ENCODE measurements at regions not wholly inside any gene's neighbourhood (a gene's known extent, or its start where the extent isn't known, plus 50 kb on each side); places are given as distances from the start of the nearest gene placed in this dataset.

DNA sequence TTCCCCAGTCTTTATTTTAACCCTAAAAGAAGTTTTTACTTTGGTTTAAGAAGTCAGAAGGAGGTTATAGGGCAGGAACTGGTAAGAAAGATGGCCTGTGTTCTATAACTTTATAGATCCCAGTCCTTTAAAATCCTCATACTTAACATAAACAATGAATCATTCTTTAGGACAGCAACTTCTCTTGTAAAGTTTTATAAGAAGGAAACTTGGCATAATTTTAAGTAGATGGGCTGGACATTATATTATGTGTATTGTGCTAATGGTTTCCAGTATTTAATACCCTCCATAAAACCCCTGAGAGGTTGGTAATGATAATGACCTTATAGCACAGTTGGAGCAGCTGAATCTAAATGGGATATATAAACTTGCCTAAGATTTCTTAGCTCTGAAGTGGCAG lies 247.2 kb downstream of the FAM170A start:
- ATAC-seq = no peak
- H3K4me1 ChIP-seq = no peaks in the 10 kb centered on the region
- H3K27ac ChIP-seq = no peak overlapping the region
- no peaks in the 10 kb centered on the region for H3K27me3 ChIP-seq
- no peaks in the 10 kb centered on the region for H3K36me3 ChIP-seq
- no peaks in the 10 kb centered on the region for H3K9me3 ChIP-seq
- no peak overlapping the region for H3K4me3 ChIP-seq
- TF ChIP-seq, protein P1, sequence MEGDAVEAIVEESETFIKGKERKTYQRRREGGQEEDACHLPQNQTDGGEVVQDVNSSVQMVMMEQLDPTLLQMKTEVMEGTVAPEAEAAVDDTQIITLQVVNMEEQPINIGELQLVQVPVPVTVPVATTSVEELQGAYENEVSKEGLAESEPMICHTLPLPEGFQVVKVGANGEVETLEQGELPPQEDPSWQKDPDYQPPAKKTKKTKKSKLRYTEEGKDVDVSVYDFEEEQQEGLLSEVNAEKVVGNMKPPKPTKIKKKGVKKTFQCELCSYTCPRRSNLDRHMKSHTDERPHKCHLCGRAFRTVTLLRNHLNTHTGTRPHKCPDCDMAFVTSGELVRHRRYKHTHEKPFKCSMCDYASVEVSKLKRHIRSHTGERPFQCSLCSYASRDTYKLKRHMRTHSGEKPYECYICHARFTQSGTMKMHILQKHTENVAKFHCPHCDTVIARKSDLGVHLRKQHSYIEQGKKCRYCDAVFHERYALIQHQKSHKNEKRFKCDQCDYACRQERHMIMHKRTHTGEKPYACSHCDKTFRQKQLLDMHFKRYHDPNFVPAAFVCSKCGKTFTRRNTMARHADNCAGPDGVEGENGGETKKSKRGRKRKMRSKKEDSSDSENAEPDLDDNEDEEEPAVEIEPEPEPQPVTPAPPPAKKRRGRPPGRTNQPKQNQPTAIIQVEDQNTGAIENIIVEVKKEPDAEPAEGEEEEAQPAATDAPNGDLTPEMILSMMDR (IDR thresholded peaks at IDR 0.05) = no peak

DNA sequence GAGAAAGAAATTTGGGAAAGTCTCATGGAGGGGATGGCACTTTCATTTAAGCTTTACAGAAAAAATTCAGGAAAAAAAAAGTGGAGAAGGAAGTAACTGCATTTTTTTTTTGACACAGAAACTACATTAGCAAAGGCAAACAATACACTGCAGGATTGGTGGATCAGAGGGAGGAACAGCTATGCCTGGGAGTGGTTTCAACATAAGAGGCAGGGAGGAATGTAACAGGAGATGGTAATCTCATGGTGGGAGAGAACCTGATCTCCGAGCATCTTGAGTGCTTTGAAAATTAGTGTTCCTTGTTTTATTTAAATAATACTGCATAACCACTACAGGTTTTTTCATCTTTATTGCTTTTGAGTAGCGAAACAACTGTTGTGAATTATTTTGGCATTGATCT lies 249.4 kb downstream of the FAM170A start:
- WGBS, 2 donors (ENCODE audit: low coverage in 1 of 2) = 66 to 74% methylated on average over 2 of the region's 2 CpGs
- Histone ChIP-seq H3K4me3 (no peak overlapping the region), H3K9me3 (no peaks in the 10 kb centered on the region), H3K36me3 (no peaks in the 10 kb centered on the region), H3K4me1 (no peaks in the 10 kb centered on the region), H3K27me3 (no peaks in the 10 kb centered on the region), H3K27ac (no peak overlapping the region)
- TF ChIP-seq POLR2A (IDR thresholded peaks at IDR 0.05) (no peak), POLR2AphosphoS5 (IDR thresholded peaks at IDR 0.05) (no peak), EP300 (IDR thresholded peaks at IDR 0.05) (no peak)
- TF ChIP-seq, protein P1 (IDR thresholded peaks at IDR 0.05) = no peak
- ATAC-seq = no peak

DNA sequence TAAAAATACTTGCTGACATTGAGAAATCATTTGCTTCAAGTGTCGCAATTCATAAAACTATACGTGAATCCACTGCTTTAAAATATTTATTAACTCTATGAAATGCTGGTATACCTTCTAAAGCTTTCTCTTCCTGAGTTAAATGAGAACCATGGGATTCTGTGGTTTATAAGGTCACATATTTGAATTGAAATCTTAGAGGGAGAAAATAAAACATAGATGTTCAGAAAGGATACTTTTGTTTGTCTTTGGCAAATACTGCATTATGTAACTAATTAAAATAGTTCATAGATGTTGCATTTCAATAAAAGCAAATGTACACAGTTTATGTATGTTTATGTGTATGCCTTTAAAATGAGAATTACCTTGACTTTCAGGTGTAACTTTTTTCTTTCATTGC lies 250.1 kb downstream of the FAM170A start:
- no peaks in the 10 kb centered on the region for H3K27me3 ChIP-seq
- H3K4me1 ChIP-seq = no peaks in the 10 kb centered on the region
- H3K36me3 ChIP-seq = no peaks in the 10 kb centered on the region
- no peak overlapping the region for H3K4me3 ChIP-seq
- no peak overlapping the region for H3K27ac ChIP-seq
- no peaks in the 10 kb centered on the region for H3K9me3 ChIP-seq
- TF ChIP-seq POLR2AphosphoS5 (IDR thresholded peaks at IDR 0.05) (no peak), POLR2A (IDR thresholded peaks at IDR 0.05) (no peak), EP300 (IDR thresholded peaks at IDR 0.05) (no peak)
- TF ChIP-seq, protein P1 (IDR thresholded peaks at IDR 0.05) = no peak
- ATAC-seq = no peak
- WGBS, 2 donors (ENCODE audit: low coverage in 1 of 2) = 67% methylated on average over 2 of the region's 2 CpGs

DNA sequence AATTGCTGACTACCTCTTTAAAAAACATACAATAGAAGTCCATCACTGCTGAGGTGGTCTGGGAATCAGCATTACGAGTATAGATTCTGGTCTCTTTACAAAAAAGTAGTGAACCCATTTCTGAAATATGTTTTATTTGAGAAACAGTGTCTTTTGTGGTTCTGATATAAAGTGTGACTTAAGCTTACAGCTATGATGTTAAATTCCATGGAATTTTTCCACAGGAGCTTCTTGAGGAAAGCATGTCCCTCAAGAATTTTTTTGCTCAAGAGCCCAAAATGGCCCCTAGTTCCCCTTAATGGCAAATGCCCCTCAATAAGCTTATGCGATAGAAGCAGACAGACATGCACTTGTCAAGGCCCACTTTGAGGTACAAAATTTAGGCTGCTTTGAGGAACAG lies 265.7 kb downstream of the FAM170A start:
- Histone ChIP-seq H3K9me3 (no peaks in the 10 kb centered on the region), H3K36me3 (no peaks in the 10 kb centered on the region), H3K4me1 (no peaks in the 10 kb centered on the region), H3K27ac (no peak overlapping the region), H3K4me3 (no peak overlapping the region), H3K27me3 (no peaks in the 10 kb centered on the region)
- TF ChIP-seq EP300 (IDR thresholded peaks at IDR 0.05) (no peak), POLR2A (IDR thresholded peaks at IDR 0.05) (no peak), POLR2AphosphoS5 (IDR thresholded peaks at IDR 0.05) (no peak)
- TF ChIP-seq, protein P1 (IDR thresholded peaks at IDR 0.05) = no peak
- no peak for ATAC-seq
- 50 to 79% methylated on average over 2 of the region's 2 CpGs for WGBS, 2 donors (ENCODE audit: low coverage in 1 of 2)

DNA sequence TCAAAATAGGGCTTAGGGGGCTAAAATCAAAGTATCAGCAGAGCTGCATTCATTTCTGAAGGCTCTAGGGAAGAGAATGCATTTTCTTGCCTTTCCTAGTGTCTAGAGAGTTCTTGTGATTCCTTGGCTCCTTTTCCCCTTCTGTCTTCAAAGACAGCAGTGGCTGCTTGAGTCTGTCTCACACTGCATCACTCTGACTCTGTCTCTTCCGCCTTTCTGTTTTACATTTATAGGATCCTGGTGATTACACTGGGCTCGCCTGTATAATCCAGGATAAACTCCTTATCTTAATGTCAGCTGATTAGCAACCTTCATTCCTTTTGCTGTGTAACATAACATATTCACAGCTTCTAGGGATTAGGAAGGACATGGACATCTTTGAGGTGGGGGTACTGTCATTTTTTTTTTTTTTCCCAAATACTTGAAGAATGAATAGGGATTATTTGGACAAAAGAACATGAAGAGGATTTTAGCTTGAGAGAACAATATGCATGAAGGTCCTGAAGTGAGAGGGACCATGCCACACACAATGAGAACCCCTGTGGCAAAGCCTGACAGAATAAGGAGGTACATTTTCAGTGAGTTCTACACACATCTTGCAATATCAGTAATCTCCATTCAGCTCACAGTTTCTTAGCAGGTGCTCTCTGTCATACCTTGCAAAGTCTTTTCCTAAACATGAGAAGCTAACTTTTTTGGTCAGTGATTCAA lies 267.6 kb downstream of the FAM170A start:
- Histone ChIP-seq H3K27ac (no peak overlapping the region), H3K4me3 (no peak overlapping the region), H3K27me3 (no peaks in the 10 kb centered on the region), H3K36me3 (no peaks in the 10 kb centered on the region), H3K9me3 (no peaks in the 10 kb centered on the region), H3K4me1 (no peaks in the 10 kb centered on the region)
- WGBS, 2 donors (ENCODE audit: low coverage in 1 of 2) = 50 to 58% methylated on average over 1 to 2 of the region's 2 CpGs
- ATAC-seq = no peak
- no peak for TF ChIP-seq POLR2AphosphoS5 (IDR thresholded peaks at IDR 0.05)
- TF ChIP-seq, protein P1 (IDR thresholded peaks at IDR 0.05) = no peak
